Esophagus squamous epithelium (tissue), 4 donors: ENCODE measurements at regions not wholly inside any gene's neighbourhood (a gene's known extent, or its start where the extent isn't known, plus 50 kb on each side); places are given as distances from the start of the nearest gene placed in this dataset.

Experiments used
- CTCF ChIP-seq, 6 experiments: fragments of 450-650 bp in 4 of 6; fragments of 200-600 bp in 2 of 6; sonication (generic) in 2 of 6; IDR thresholded peaks; one replicate each; pipeline ENCODE4 v1.5.1; 2016 to 2019; ENCODE audit warnings: antibody characterized with exemption in 6 of 6, mild to moderate bottlenecking in 4 of 6, moderate library complexity in 4 of 6
- POLR2A ChIP-seq, 4 donors: fragments of 450-650 bp; IDR thresholded peaks; one replicate each; pipeline ENCODE4 v1.6.1; 2017; ENCODE audit warnings: antibody characterized with exemption in 4 of 4, mild to moderate bottlenecking in 4 of 4, moderate library complexity in 3 of 4

GRCh38 chr16:64580558-64580957 lies 541.3 kb downstream of the CDH11 start:
- TF ChIP-seq CTCF (IDR thresholded peaks at IDR 0.05), result no peak
- TF ChIP-seq POLR2A (IDR thresholded peaks at IDR 0.05), result no peak
